OCI-LY1 (cell line): ENCODE measurements at regions not wholly inside any gene's neighbourhood (a gene's known extent, or its start where the extent isn't known, plus 50 kb on each side); places are given as distances from the start of the nearest gene placed in this dataset.

ENCODE experiments used
- EZH2 ChIP-seq: fragments of 200-600 bp; sonication (generic), shearing (Covaris generic); IDR thresholded peaks from 2 replicates; pipeline ENCODE4 v1.8.0; 2017; ENCODE audit warnings: borderline replicate concordance, mixed run types, mild to moderate bottlenecking, antibody characterized with exemption, low read length, moderate library complexity, mixed read lengths
- TF ChIP-seq, protein P1 (sequence below): fragments of 200-600 bp; sonication (generic), shearing (Covaris generic); IDR thresholded peaks from 2 replicates; pipeline ENCODE4 v1.5.1; 2017; ENCODE audit warnings: mild to moderate bottlenecking, antibody characterized with exemption, low read length, moderate library complexity, mixed read lengths

DNA sequence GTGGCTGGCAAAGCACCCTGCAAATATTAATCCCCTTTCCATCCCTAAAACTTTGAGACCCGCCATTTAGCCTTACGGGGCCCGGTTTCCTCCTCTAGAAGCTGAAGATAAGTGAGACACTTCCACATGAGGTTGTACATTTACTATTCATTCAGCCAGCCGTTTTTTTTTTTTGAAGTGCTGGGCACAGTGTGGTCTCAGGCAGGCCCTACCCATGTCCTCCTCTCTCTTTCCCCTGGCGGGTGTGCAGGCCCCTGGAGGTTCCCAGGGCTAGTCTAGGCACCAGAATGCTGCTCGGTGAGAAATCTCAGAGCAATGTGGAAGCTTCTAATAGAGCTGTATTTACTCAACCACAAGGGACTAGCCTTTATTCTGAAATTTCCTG, 107.4 kb upstream of the LARP1 start:
- TF ChIP-seq, protein P1, sequence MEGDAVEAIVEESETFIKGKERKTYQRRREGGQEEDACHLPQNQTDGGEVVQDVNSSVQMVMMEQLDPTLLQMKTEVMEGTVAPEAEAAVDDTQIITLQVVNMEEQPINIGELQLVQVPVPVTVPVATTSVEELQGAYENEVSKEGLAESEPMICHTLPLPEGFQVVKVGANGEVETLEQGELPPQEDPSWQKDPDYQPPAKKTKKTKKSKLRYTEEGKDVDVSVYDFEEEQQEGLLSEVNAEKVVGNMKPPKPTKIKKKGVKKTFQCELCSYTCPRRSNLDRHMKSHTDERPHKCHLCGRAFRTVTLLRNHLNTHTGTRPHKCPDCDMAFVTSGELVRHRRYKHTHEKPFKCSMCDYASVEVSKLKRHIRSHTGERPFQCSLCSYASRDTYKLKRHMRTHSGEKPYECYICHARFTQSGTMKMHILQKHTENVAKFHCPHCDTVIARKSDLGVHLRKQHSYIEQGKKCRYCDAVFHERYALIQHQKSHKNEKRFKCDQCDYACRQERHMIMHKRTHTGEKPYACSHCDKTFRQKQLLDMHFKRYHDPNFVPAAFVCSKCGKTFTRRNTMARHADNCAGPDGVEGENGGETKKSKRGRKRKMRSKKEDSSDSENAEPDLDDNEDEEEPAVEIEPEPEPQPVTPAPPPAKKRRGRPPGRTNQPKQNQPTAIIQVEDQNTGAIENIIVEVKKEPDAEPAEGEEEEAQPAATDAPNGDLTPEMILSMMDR = no peak
- TF ChIP-seq EZH2 = no peak
